ENCODE measurements at regions not wholly inside any gene's neighbourhood (a gene's known extent, or its start where the extent isn't known, plus 50 kb on each side); places are given as distances from the start of the nearest gene placed in this dataset.
A peak's percentile ranks its signal among the peaks of the same experiment; 100 is the strongest.

GRCh38 chr18:29172756-29173067, 995.8 kb upstream of the CDH2 start:
- Histone ChIP-seq H3K9ac (no peak overlapping the region), H3K27me3 (no peaks in the 10 kb centered on the region), H4K20me1 (ENCODE audit: low read depth) (no peaks in the 10 kb centered on the region), H3F3A (ENCODE audit: low read depth) (no peaks in the 10 kb centered on the region), H2AFZ (replicated peaks) (no peak overlapping the region), H3K4me3 (no peak overlapping the region), H3K9me3 (ENCODE audit: low read depth) (no peaks in the 10 kb centered on the region), H3K27ac (no peak overlapping the region), H3K36me3 (no peaks in the 10 kb centered on the region), H3K79me2 (ENCODE audit: low read depth) (no peaks in the 10 kb centered on the region), H3K4me1 (no peaks in the 10 kb centered on the region), H3K4me2 (no peak overlapping the region)
- H3K27ac Mint-ChIP-seq, result no peak overlapping the region
- H3K9me3 Mint-ChIP-seq, result peaks cover 5% of the 10 kb centered on the region
- H3K36me3 Mint-ChIP-seq, result no peaks in the 10 kb centered on the region
- H3K4me3 Mint-ChIP-seq, result no peak overlapping the region
- H3K4me1 Mint-ChIP-seq, result no peaks in the 10 kb centered on the region
- H3K27me3 Mint-ChIP-seq (ENCODE audit: insufficient read depth, low read depth), result no peaks in the 10 kb centered on the region
- DNase-seq (ENCODE audit: low spot score), result no peak
- TF ChIP-seq EZH2phosphoT487 (IDR thresholded peaks at IDR 0.05) (no peak), EZH2 (IDR thresholded peaks at IDR 0.05) (no peak), CTCF (IDR thresholded peaks at IDR 0.05) (no peak)

GRCh38 chr18:29171892-29172755, 995.2 kb upstream of the CDH2 start:
- H3K27ac Mint-ChIP-seq, result peak overlapping the region; percentile 18
- H3K9me3 Mint-ChIP-seq, result peaks cover 5% of the 10 kb centered on the region
- no peak for DNase-seq (ENCODE audit: low spot score)
- no peaks in the 10 kb centered on the region for H3K4me1 ChIP-seq
- H3F3A ChIP-seq (ENCODE audit: low read depth), result no peaks in the 10 kb centered on the region
- H3K4me3 Mint-ChIP-seq, result no peak overlapping the region
- no peaks in the 10 kb centered on the region for H3K27me3 Mint-ChIP-seq (ENCODE audit: insufficient read depth, low read depth)
- no peaks in the 10 kb centered on the region for H3K79me2 ChIP-seq (ENCODE audit: low read depth)
- H3K9ac ChIP-seq, result no peak overlapping the region
- H4K20me1 ChIP-seq (ENCODE audit: low read depth), result no peaks in the 10 kb centered on the region
- no peak overlapping the region for H3K4me2 ChIP-seq
- no peak overlapping the region for H3K4me3 ChIP-seq
- H2AFZ ChIP-seq (replicated peaks), result no peak overlapping the region
- H3K4me1 Mint-ChIP-seq, result no peaks in the 10 kb centered on the region
- no peaks in the 10 kb centered on the region for H3K9me3 ChIP-seq (ENCODE audit: low read depth)
- H3K36me3 ChIP-seq, result no peaks in the 10 kb centered on the region
- H3K36me3 Mint-ChIP-seq, result no peaks in the 10 kb centered on the region
- no peak overlapping the region for H3K27ac ChIP-seq
- TF ChIP-seq EZH2 (IDR thresholded peaks at IDR 0.05) (no peak), CTCF (IDR thresholded peaks at IDR 0.05) (no peak), EZH2phosphoT487 (IDR thresholded peaks at IDR 0.05) (no peak)
- H3K27me3 ChIP-seq, result no peaks in the 10 kb centered on the region

GRCh38 chr18:29169599-29169998, 992.7 kb upstream of the CDH2 start:
- no peak overlapping the region for H3K4me2 ChIP-seq
- no peaks in the 10 kb centered on the region for H3K27me3 ChIP-seq
- no peaks in the 10 kb centered on the region for H3K36me3 Mint-ChIP-seq
- H3K27me3 Mint-ChIP-seq (ENCODE audit: insufficient read depth, low read depth), result no peaks in the 10 kb centered on the region
- peaks cover 7% of the 10 kb centered on the region for H3K9me3 Mint-ChIP-seq
- peaks cover 4% of the 10 kb centered on the region for H3K4me1 Mint-ChIP-seq
- H3K4me1 ChIP-seq, result no peaks in the 10 kb centered on the region
- no peak overlapping the region for H2AFZ ChIP-seq (replicated peaks)
- no peaks in the 10 kb centered on the region for H3K36me3 ChIP-seq
- no peak for DNase-seq (ENCODE audit: low spot score)
- H3K27ac Mint-ChIP-seq, result no peak overlapping the region
- H3K4me3 Mint-ChIP-seq, result no peak overlapping the region
- no peak overlapping the region for H3K9ac ChIP-seq
- H3K27ac ChIP-seq, result no peak overlapping the region
- H3F3A ChIP-seq (ENCODE audit: low read depth), result no peaks in the 10 kb centered on the region
- TF ChIP-seq CTCF (IDR thresholded peaks at IDR 0.05), result no peak
- TF ChIP-seq EZH2 (IDR thresholded peaks at IDR 0.05), result no peak
- no peak for TF ChIP-seq EZH2phosphoT487 (IDR thresholded peaks at IDR 0.05)
- H3K9me3 ChIP-seq (ENCODE audit: low read depth), result no peaks in the 10 kb centered on the region
- H3K79me2 ChIP-seq (ENCODE audit: low read depth), result no peaks in the 10 kb centered on the region
- no peaks in the 10 kb centered on the region for H4K20me1 ChIP-seq (ENCODE audit: low read depth)
- no peak overlapping the region for H3K4me3 ChIP-seq
